ENCODE measurements at regions not wholly inside any gene's neighbourhood (a gene's known extent, or its start where the extent isn't known, plus 50 kb on each side); places are given as distances from the start of the nearest gene placed in this dataset.

DNA sequence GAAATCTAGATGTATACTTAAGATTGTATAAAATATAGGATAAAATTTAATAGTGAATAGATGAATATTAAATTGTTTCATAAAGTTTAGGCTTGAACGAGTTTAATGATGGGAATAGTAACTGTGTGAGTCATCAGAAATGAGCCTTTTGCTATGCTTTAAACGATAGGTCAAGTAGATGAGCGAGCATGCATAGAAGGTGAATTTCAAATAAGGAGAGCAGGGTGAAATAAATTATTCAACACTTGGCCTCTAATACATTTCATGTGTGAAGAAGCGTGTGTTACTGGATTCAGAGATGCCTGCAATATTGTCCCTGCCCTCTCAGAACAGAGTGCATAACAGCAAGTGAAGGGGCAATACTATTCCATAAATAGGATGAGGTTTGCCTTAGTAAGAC lies 74.4 kb upstream of the EYA4 start:
- TF ChIP-seq, protein P1, sequence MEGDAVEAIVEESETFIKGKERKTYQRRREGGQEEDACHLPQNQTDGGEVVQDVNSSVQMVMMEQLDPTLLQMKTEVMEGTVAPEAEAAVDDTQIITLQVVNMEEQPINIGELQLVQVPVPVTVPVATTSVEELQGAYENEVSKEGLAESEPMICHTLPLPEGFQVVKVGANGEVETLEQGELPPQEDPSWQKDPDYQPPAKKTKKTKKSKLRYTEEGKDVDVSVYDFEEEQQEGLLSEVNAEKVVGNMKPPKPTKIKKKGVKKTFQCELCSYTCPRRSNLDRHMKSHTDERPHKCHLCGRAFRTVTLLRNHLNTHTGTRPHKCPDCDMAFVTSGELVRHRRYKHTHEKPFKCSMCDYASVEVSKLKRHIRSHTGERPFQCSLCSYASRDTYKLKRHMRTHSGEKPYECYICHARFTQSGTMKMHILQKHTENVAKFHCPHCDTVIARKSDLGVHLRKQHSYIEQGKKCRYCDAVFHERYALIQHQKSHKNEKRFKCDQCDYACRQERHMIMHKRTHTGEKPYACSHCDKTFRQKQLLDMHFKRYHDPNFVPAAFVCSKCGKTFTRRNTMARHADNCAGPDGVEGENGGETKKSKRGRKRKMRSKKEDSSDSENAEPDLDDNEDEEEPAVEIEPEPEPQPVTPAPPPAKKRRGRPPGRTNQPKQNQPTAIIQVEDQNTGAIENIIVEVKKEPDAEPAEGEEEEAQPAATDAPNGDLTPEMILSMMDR (conservative IDR thresholded peaks at IDR 0.05; ENCODE audit: low read depth, low read length), result no peak
- TF ChIP-seq MAZ (IDR thresholded peaks at IDR 0.05; ENCODE audit: borderline replicate concordance, low read depth, low read length) (no peak), RCOR1 (IDR thresholded peaks at IDR 0.05; ENCODE audit: insufficient replicate concordance, low read length) (no peak), NFE2L2 (IDR thresholded peaks at IDR 0.05; ENCODE audit: low read depth, low read length) (no peak), POLR2A (IDR thresholded peaks at IDR 0.05; ENCODE audit: low read depth, low read length) (no peak), RAD21 (IDR thresholded peaks at IDR 0.05; ENCODE audit: low read length) (no peak), RFX5 (IDR thresholded peaks at IDR 0.05; ENCODE audit: low read depth, low read length) (no peak), CEBPB (IDR thresholded peaks at IDR 0.05; ENCODE audit: low read depth, low read length) (no peak), FOS (IDR thresholded peaks at IDR 0.05; ENCODE audit: low read depth, low read length) (no peak), SMC3 (IDR thresholded peaks at IDR 0.05; ENCODE audit: low read depth, low read length) (no peak)
- TF ChIP-seq, protein P2, sequence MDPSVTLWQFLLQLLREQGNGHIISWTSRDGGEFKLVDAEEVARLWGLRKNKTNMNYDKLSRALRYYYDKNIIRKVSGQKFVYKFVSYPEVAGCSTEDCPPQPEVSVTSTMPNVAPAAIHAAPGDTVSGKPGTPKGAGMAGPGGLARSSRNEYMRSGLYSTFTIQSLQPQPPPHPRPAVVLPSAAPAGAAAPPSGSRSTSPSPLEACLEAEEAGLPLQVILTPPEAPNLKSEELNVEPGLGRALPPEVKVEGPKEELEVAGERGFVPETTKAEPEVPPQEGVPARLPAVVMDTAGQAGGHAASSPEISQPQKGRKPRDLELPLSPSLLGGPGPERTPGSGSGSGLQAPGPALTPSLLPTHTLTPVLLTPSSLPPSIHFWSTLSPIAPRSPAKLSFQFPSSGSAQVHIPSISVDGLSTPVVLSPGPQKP (IDR thresholded peaks at IDR 0.05; ENCODE audit: borderline replicate concordance, low read depth, low read length), result no peak
- TF ChIP-seq, protein P3, sequence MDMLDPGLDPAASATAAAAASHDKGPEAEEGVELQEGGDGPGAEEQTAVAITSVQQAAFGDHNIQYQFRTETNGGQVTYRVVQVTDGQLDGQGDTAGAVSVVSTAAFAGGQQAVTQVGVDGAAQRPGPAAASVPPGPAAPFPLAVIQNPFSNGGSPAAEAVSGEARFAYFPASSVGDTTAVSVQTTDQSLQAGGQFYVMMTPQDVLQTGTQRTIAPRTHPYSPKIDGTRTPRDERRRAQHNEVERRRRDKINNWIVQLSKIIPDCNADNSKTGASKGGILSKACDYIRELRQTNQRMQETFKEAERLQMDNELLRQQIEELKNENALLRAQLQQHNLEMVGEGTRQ (IDR thresholded peaks at IDR 0.05; ENCODE audit: low read depth, low read length), result no peak

Measured in IMR-90 (cell line).